HG03097 (cell line): ENCODE measurements at regions not wholly inside any gene's neighbourhood (a gene's known extent, or its start where the extent isn't known, plus 50 kb on each side); places are given as distances from the start of the nearest gene placed in this dataset.
"Not testable (repeated sequence)": the region's sequence is repeated elsewhere in the genome, so short reads cannot be mapped to it uniquely, and the experiment has no call there.

Experiments used
- ATAC-seq: cut with Tn5 transposase; IDR thresholded peaks from one replicate; pipeline ENCODE4 v1.9.1; 2021; ENCODE audit not compliant: unreplicated experiment, low FRiP score

DNA sequence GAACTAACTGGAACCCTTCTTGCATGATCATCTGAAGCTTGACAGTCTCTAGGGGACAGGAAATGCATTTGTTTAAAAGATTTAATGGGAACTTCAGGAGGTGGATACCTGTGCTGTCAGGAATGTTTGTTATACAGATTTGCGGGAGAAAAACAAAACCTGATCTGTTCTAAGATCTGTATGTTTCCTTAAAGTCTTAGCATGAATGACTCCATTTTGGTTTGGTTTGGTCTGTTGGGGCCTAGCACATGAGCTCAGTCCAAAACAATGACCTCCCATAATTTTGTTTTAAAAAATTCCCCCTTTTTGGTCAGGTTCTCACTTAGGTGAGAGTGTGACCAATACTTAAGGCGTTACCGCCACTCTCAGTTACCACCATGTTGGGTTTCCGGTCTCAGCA, 138.7 kb downstream of the AKR1D1 start:
- no peak for ATAC-seq

DNA sequence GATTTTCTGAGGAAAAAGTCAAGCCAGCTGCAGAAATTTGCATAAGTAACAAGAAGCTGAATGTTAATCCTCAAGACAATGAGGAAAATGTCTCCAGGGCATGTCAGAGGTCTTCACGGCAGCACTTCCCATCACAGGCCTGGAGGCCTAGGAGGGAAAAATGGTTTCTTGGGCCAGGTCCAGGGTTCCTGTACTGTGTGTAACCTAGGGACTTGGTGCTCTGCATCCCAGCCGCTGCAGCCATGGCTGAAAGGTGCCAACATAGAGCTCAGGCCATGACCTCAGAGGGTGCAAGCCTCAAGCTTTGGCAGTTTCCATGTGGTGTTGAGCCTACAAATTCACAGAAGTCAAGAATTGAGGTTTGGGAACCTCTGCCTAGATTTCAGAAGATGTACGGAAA, 144.1 kb downstream of the AKR1D1 start:
- ATAC-seq: not testable (repeated sequence)

DNA sequence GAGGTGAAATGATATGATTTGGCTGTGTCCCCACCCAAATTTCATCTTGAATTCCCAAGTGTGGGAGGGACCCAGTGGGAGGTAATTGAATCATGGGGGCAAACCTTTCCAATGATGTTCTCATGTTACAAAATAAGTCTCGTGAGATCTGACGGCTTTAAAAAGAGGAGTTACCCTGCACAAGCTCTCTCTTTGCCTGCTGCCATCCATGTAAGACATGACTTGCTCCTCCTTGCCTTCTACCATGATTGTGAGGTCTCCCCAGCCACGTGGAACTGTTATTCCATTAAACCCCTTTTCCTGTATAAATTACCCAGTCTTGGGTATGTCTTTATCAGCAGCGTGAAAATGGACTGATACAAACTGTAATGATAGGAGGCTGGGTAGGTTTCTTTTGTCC, 145.1 kb downstream of the AKR1D1 start:
- not testable (repeated sequence) for ATAC-seq

DNA sequence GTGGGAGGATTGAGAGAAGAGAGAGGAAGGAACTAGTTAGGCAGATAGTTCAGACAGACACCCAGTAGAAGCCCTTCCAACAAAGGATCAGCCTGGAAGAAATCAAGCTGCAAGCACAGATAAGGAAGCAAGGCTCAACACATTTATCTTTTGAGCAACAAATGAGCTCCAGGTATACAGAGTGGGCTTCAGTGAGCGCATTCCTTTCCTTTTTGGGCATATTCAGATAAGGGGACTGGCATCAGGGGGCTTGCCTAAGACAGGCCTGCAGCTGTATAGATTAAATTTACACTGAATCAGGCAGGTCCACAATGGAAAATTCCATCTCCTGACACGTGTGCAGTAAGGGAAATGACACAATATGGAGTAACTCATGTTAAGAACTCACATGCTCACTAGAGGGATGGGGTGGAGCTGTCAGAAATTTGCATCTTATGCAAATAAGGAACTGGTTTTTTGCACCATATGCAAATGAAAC, 147.2 kb downstream of the AKR1D1 start:
- ATAC-seq: no peak

DNA sequence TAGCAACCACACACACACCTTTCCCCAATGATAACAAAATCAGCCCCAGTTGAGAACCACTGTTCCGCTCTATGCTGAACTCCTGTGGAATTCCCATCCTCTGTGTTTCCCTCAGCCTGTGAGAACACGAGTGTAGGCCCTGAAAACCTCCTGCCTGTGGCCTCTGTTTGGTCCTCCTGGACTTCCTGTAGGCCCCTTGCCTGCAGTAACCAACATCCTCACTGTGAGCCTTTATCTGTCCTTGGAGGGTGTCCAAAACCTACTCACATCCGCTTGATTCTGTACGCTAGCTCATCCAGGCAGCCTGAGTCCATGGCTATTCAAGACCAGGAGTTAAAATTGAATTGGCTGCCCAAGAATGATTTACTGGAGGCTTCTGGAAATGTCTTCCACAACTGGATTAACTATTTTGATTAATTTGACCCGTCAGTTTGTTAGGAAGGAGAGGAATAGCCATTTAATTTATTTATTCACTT, 149.8 kb downstream of the AKR1D1 start:
- ATAC-seq: no peak

DNA sequence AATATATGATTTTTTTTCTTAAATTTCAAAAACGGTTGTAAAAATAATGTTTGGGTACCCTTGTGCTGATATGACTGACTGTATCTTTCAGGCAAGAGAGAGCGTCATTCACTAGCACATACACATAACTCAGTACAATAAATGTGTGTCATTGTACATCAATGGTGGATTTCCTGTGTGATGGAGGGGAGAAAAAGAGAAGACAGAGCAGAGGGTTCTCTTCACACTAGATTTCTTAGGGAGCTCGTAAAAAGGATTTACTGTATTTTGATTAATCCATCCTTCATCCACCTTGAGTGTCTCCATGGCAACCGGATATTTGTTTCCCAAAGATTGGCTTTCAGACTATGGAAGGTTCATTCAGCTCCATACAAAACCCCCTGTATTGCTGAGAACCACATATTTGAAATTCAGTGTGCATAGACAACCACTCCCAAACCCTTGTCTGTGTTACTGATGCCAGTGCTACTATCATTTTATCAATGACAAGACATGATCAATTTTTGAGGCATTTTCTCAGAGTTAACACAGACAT, 150.6 kb downstream of the AKR1D1 start:
- ATAC-seq: no peak

DNA sequence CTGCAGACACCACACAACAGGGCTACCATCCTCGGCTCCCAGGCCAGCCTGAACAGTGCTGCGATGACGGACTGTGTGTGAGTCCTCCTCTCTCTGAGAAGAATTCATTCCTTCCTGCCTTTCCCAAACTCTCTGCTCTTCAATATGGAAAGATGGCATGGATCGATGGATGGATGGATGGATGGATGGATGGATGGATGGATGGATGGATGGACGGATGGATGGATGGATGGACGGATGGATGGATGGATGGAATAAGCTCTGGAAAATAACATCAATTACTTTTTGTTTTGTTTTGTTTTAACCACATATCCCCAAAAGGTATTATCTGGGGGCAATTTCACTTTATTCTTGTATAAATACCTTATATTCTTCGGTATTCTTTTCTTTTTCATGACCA, 151.9 kb downstream of the AKR1D1 start:
- no peak for ATAC-seq

DNA sequence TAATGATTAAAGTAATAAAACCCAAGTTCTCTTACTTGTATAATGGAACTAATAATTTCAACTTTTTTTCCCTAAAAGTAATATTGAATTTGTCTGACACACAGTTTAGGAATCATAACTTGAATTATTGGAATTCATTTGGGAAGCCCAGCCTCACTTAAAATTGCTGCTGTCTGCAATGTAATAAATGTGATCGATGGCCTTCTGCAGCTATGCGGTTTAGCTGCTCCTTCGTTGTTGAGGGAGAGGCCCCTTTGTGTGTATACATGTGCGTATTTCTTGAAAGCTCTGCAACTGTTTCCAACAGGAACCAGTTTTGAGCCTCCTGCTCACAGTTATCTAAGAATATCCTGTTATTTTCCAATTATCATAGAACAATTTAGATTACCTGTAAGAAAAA, 152.5 kb downstream of the AKR1D1 start:
- ATAC-seq: no peak

DNA sequence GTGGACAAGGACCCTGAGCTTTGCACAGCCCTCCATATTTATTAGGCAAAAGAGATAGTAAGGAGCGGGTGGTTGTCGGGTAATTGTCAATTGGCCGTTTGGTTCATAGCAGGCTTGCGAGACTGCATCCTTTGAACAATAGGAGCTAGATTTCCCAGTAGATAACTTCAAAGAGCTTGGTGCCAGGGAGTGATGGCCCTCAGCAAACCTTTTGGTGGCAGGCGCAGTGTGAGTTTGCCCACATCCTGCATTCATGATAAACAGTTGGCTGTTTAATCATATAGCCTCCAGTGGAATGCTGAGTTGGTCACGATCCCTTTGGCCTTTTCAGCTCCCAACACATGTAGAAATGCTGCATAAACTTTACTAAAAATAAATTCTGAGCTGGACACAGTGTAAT, 156.9 kb downstream of the AKR1D1 start:
- ATAC-seq: no peak

DNA sequence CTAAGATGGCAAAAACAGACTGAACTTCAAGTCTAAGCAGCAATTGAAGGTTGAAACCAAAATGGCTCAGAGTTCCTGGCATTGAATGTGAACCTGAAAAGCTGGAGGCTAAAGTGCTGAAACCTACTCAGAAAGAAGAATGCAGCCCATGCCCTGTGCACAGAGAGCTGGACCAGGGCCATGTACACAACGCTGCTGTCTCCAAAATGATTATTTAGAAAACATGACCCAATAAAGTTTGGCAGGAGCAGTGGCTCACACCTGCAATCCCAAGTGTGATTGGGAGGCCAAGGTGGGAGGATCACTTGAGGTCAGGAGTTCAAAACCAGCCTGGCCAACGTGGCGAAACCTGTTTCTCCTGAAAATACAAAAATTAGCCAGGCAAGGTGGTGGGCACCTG, 158.9 kb downstream of the AKR1D1 start:
- ATAC-seq: no peak

DNA sequence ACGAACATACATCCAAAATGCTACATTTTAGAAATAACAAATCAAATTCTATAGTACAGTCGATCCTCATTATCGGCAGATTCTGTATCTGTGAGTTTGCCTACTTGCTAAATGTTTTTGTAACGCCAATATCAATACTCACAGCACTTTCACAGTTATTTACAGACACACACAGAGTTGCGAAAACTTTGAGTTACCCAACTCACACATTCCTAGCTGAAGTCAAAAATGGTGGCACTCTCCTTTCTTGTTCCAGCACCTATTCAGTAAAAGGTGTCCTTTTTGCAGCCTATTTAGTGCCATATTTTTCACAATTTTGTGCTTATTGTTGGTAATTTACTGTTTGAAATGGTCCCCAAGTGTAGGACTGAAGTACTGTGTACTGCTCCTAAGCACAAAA, 161.7 kb downstream of the AKR1D1 start:
- no peak for ATAC-seq

DNA sequence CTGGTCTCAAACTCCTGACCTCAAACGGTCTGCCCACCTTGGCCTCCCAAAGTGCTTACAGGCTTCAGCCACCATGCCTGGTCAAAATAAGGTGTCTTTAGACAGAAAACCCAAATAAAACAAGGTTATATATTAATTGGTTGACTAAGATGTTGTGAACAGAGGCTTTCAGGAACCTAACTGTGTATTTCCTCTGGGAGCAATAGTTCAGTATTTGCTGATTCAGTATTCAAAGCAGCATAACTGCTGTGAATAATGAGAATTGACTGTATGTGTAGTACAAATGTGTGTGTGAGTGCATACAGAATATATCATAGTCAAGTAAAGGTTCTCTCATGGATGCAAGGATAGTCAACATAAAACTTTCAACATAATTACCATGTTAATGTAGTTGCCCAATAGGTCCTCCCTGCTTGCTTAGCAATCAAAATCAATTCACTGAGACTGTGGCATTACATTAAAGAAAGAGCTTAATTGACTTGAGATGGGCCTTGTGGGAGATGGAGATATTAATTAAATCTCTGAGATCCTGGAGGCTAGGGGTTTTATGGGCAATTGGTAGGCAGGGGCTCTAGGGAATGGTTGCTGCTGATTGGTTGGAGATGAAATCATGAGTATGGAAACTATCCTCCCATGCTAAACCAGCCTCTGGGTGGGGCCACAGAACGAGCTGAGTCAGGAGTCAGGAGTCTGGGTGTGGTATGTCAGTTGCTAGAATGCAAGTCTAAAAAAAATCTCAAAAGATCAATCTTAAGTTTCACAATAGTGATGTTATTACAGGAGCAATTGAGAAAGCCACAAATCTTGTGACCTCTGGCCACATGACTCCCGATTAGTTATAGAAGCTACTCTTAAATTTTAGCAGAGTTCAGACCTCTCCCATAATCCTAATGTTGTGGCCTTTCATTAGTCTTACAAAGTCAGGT, 162.7 kb downstream of the AKR1D1 start:
- ATAC-seq: no peak

DNA sequence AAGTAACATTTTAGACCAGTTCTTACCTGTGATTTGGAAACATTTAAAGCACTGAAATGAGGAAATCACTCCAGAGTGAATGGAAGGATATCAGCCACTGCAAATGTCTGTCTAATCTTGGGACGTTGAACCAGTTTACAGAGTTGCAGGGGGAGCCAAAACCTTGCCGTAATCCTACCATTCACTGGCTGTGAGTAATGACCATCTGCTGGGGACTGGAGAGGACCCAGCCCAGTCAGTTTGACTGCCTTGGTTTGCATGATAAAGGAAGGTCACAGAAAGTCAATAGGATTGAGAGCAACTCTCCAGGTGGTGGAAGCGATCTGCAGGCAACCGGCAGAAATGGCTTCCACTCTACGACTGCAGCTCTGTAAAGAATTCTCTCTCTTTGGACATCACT, 167.2 kb downstream of the AKR1D1 start:
- no peak for ATAC-seq

DNA sequence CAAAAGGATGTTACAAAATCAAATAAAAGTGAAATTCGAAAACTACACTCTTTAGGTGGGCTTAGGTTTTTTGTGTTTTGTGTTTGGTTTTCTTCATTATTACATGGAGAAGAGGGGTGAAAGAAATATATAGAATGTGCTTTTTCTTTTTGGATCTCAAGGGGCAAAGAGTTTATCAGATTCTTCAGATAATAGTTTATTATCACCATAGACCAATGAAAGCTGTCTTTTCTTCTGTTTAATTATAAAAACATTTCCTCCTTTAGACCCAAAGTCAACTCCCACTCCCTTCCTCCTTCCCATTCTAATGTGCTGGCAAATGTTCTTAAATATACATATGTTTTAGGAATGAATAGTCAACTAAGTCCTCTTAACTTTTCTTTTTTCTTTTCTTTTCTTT, 167.6 kb downstream of the AKR1D1 start:
- ATAC-seq: no peak

DNA sequence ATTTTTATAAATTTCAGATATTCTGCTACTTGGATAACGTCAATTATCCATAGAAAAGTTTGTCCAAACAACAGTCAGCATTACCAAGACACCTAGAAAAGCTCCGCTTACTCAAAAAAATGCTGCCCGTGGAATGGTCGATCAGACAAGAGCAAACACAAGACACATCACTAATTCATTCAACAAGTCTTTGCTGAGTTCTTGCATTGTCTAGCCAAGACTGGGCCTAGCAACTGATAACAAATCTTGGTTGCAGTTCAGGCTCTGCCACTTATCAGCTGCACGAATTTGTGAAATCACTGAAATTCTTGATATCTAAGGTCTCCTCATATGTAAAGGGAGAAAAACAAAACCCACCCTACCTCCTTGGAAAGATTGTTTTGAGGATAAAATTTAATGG, 168.3 kb downstream of the AKR1D1 start:
- ATAC-seq: no peak

DNA sequence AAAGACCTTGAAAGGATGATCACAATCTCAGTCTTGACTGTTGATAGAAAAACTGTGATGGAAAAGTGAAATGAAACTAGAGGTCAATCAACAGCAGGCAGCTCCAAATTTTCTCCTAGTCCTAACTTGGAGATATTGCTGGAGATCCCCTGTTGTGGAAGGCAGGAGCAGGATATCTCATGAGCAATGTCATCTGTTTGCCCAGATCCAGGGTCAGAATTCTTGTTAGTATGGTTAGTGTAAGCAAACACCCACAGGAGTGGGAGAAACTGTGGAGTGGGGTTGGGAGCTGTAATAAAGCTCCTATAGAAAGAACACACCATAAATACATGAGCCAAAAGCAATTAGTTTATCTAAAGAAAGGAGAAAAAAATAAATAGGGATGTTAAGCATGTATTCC, 169.0 kb downstream of the AKR1D1 start:
- ATAC-seq: no peak

DNA sequence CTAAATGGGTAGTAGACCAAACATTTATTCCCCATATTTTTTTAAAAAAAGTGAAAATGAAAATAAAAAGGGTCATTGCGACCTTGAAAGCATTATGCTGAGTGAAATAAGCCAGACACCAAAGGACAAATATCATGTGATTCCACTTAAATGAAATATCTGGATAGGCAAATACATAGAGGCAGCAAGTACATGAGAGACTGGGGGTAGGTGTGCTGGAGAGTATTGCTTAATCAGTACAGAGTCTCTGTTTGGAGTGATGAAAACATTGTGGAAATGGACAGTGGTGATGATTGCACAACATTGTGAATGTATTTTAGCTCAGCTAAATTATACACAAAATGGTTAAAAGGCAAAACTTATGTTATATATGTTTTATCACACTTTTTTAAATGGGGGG, 169.4 kb downstream of the AKR1D1 start:
- ATAC-seq: no peak

DNA sequence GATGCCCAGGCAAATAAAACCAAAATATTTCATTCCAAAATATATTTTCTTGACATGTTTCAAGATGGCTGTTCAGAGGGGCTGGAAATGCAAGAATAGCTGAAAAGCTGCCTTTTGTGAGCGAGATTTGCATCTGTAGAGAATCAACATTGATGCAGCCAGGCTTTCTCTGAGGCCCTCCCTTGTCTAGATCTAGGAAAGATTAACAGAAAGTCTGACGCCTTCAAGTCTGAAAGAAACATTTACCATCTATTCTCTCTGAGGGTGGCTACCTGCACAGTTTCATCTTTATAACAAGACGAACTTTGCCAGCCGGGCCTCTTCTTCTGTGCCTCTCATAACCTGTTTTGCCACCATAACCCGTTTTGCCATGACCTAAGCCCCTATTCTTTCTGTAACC, 170.2 kb downstream of the AKR1D1 start:
- ATAC-seq: no peak

DNA sequence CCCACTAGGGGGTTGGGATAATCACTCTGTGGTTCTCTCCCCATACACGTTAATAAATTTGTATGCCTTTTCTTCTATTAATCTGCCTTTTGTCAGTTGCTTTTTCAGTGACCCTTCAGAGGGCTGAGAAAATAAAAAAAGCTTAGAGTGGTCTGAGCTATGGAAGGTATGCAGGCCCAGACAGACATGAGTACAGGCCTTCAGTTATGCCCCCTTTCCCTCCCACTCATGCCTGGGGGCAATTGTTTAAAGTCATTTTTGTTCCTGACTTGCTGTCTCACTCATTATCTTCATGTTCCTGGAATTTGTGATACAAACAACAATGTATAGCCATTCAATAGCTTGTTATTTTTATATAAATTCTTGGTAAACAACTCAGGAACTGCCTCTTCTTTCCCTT, 170.8 kb downstream of the AKR1D1 start:
- no peak for ATAC-seq

DNA sequence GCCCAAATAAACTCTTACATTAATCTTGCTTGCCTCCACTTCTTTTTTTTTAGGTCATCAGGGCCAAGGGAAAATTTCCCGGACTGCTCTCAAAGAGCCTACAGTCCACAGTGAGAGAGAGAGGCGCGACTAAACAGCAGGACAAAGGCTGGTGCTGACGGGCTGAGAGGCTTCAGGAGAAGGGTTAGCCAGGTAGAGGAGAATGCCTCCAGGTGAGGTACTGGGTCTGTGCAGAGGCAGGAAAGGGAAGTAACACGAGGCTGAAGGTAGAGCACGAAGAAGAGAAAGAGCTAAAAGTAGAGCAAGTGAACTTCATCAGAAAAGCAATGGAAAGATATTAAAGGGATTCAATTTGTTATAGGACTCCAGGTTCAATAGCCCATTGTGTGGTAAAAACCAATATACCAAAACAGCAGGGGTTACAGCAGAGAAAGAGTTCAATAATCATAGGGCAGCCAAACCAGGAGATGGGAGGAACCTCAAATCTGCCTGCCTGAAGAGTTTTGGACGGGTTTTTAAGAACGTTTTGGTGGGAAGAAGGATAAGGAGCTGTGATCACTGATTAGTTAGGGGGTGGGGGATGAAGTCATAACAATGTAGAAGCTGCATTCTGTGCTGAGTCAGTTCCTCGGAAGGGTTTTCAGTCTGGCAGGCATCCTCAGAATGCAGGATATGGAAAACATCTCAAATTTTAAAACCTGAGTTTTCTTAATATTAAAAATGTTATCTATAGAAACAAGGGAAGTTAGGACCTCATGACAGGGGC, 171.5 kb downstream of the AKR1D1 start:
- ATAC-seq: no peak

DNA sequence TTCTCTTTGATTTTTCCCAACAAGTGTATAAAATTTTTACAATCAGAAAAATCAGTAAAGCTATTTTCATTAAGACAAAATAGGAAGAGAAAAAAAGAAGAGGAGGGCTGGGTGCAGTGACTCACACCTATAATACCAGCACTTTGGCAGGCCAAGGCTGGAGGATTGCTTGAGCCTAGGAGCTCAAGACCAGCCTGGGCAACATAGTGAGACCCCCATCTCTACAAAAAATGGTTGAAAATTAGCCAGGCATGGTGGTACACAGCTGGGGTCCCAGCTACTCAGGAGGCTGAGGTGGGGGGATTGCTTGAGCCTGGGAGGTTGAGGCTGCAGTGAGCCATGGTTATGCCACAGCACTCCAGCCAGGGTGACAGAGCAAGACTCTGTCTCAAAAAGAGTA, 172.3 kb downstream of the AKR1D1 start:
- no peak for ATAC-seq
